Dermis blood vessel endothelial cell (primary cell): ENCODE measurements at regions not wholly inside any gene's neighbourhood (a gene's known extent, or its start where the extent isn't known, plus 50 kb on each side); places are given as distances from the start of the nearest gene placed in this dataset.
"Not testable (repeated sequence)": the region's sequence is repeated elsewhere in the genome, so short reads cannot be mapped to it uniquely, and the experiment has no call there.

Experiments
- DNase-seq: peaks from one replicate; pipeline ENCODE4 v3.0.0; 2010

DNA sequence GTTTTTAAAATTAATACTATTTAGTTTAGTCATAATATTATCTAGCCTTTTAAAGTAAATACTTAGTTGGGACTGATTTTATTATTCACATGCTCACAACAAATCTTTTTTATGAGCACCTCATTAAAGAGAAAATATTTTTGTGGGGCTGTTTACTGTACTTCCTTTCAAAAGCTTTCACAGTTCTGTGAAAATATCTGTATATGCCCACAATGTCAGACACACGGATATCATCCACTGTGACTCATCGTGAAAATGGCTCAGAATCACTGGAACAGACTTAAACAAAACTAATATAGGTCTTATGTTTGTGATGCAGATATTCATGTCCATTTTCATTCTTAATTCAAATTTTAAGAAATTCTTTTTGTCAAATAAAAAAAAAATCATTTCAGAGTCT is 305.2 kb downstream of the RAB38 start:
- DNase-seq, result no peak

DNA sequence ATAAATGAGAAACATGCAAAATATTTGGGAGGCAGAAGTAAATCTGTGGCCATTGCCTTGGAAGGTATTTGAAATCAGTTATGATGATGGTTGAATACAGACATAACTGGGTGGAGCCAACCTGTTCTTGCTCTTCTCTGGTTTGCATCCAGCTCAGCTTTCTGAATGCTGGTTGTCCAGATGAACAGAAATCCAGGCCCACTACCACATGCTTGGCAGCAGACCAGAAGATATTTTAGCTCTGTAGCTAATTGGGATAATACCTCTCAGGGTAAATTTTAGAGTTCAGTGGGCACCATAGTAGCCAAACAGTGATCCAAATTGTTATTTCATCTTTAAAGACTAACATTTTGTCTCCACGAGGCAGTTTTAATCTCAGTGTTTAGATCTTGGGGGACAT is 308.3 kb downstream of the RAB38 start:
- DNase-seq, result no peak

- no peak for DNase-seq
Observed at GRCh38 chr11:87861030-87861429, 314.2 kb downstream of the RAB38 start.

GRCh38 chr11:87859636-87860035 is 315.6 kb downstream of the RAB38 start:
- peak; percentile 18 for DNase-seq

- no peak for DNase-seq
Observed at GRCh38 chr11:87851827-87852226, 323.4 kb downstream of the RAB38 start.

DNA sequence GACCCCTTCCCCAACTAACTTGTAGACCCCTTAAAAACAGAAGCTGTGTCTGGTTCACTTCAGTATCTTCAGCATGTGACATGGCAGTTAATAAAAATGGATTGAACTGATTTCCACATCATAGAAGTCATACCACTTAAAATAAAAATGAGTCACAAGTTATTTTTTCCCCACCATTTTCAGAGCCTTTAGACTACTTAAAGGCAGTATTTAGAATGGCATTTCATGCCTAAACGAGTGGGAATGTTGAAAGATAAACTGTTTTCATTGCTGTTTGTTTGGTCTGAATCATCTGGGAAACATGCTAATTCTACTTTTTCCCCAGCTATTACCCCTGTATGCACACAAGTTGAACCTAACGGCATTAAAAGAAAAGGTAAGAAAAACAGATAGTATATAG is 324.0 kb downstream of the RAB38 start:
- DNase-seq, result no peak

- DNase-seq, result no peak
Observed at GRCh38 chr11:87849216-87849615, 326.0 kb downstream of the RAB38 start.

- DNase-seq, result no peak
Observed at GRCh38 chr11:87840786-87841185, 334.5 kb downstream of the RAB38 start.

DNA sequence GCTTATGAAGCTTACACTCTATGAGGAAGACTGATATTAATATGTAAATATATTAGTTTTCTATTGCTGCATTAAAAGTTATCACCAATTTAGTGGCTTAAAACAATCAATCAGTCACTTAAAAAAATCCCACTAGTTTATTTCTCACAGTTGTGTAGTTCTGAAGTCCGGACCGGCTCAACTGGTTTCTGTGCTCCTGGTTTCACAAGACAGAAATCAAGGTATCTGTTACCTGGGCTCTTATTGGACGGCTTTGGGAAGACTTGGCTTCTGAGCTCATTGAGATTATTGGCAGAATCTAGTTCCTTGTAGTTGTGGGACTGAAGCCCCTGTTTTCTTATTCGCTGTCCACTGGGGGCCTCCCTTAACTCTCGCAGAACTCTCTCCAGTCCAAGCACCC is 343.0 kb downstream of the RAB38 start:
- no peak for DNase-seq

- DNase-seq, result no peak
Observed at GRCh38 chr11:87820011-87820410, 355.2 kb downstream of the RAB38 start.

- DNase-seq, result no peak
Observed at GRCh38 chr11:87819151-87819550, 356.1 kb downstream of the RAB38 start.

DNA sequence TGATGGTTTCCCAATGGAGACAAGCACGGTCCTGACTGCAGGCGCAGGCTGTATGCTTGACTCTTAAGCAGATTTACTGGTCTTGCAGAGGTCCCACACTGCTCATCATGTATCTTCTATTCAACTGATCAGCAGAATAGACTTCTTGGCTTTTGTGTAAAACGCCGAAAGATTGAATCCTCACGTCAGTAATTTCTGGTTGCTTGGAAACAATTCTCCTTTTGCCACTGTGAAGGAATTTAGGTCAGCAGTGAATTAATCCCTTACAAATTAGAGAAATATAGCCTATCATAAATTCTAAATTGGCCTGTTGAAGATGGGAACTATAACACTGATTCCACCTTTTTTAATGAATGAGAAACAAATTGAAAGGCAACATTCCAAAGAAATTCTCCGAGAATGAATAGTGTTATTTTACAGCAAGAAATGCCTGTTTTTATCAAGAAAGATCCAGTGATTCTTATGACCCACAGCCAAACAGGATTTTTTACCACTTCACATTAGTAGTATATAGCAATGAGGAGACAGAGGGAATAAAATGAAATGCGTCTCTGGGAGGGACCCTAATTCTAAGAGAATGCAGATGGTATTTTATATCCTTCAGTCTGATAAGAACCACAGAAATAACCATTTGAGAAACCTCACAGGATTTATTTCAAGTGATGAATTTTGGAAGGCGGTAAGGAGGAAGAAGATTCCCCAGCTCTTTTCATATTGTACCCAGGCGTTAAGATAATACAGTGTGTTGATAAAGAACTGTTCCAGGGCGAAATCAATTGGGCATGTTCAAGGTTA is 362.5 kb downstream of the RAB38 start:
- DNase-seq, result no peak

GRCh38 chr11:87810486-87810885 is 364.8 kb downstream of the RAB38 start:
- DNase-seq, result no peak

DNA sequence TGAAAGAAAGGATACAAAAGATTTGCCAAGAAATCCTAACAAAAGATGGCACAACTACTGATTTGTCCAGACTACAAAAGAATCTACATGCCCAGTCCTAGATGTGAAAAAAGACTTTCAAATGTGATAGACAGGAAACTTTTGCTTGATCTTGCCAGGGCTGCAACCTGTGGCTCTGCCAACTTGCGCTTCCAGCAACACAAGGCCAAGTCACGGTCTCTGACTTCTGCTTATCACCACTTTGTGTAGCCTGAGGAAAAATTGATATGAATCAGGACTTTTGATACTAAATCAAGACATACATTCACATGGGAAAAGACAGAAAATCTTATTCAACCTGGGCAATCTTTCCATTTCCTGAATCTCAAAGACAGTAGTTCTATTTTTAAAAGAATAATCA is 366.0 kb downstream of the RAB38 start:
- DNase-seq, result no peak

GRCh38 chr11:87804176-87804575 is 371.1 kb downstream of the RAB38 start:
- no peak for DNase-seq

- no peak for DNase-seq
Observed at GRCh38 chr11:87803748-87804147, 371.5 kb downstream of the RAB38 start.

GRCh38 chr11:87784862-87785261 is 390.4 kb downstream of the RAB38 start:
- DNase-seq, result not testable (repeated sequence)

- DNase-seq, result no peak
Observed at GRCh38 chr11:87780068-87780413, 395.2 kb downstream of the RAB38 start.

GRCh38 chr11:87779276-87780067 is 395.8 kb downstream of the RAB38 start:
- DNase-seq, result no peak

- DNase-seq, result no peak
Observed at GRCh38 chr11:87778357-87778756, 396.9 kb downstream of the RAB38 start.

GRCh38 chr11:87775036-87775435 is 400.2 kb downstream of the RAB38 start:
- DNase-seq, result no peak

GRCh38 chr11:87769661-87770060 is 405.6 kb downstream of the RAB38 start:
- DNase-seq, result no peak

GRCh38 chr11:87767615-87768014 is 407.6 kb downstream of the RAB38 start:
- no peak for DNase-seq

- not testable (repeated sequence) for DNase-seq
Observed at GRCh38 chr11:87764075-87764474, 411.2 kb downstream of the RAB38 start.
